ENCODE measurements at regions not wholly inside any gene's neighbourhood (a gene's known extent, or its start where the extent isn't known, plus 50 kb on each side); places are given as distances from the start of the nearest gene placed in this dataset.

GRCh38 chr2:16359961-16360360, 305.7 kb downstream of the CYRIA start:
- H3K79me2 ChIP-seq (ENCODE audit: insufficient read depth, low read length), result no peaks in the 10 kb centered on the region

GRCh38 chr2:16357188-16357587, 308.4 kb downstream of the CYRIA start:
- Histone ChIP-seq H3K4me1 (ENCODE audit: insufficient read depth, low read length, severe bottlenecking) (no peaks in the 10 kb centered on the region), H3K36me3 (ENCODE audit: insufficient read depth, low read length) (no peaks in the 10 kb centered on the region), H2AFZ (ENCODE audit: low read length) (no peak overlapping the region), H3K4me3 (ENCODE audit: low read depth, low read length, poor library complexity, severe bottlenecking) (no peak overlapping the region), H3K9me2 (ENCODE audit: low read depth, low read length) (no peaks in the 10 kb centered on the region), H3F3A (ENCODE audit: insufficient read depth, low read length) (no peaks in the 10 kb centered on the region), H3K9me3 (ENCODE audit: low read length) (no peaks in the 10 kb centered on the region), H3K79me2 (ENCODE audit: insufficient read depth, low read length) (no peaks in the 10 kb centered on the region), H3K9ac (ENCODE audit: low read length) (no peak overlapping the region), H4K20me1 (ENCODE audit: insufficient read depth, low read length) (no peaks in the 10 kb centered on the region), H3K27ac (ENCODE audit: low read depth, low read length, poor library complexity, severe bottlenecking) (no peak overlapping the region), H3K4me2 (ENCODE audit: low read length) (no peak overlapping the region), H3K27me3 (ENCODE audit: insufficient read depth, low read length) (no peaks in the 10 kb centered on the region)
- TF ChIP-seq EZH2 (IDR thresholded peaks at IDR 0.05; ENCODE audit: borderline replicate concordance, low read length) (no peak), CTCF (IDR thresholded peaks at IDR 0.05; ENCODE audit: low read length) (no peak)

More at GRCh38 chr2:16359961-16360360, 305.7 kb downstream of the CYRIA start:
- no peak overlapping the region for H3K27ac ChIP-seq (ENCODE audit: low read depth, low read length, poor library complexity, severe bottlenecking)
- no peaks in the 10 kb centered on the region for H4K20me1 ChIP-seq (ENCODE audit: insufficient read depth, low read length)
- H3K4me2 ChIP-seq (ENCODE audit: low read length), result no peak overlapping the region
- no peaks in the 10 kb centered on the region for H3K27me3 ChIP-seq (ENCODE audit: insufficient read depth, low read length)
- no peak overlapping the region for H2AFZ ChIP-seq (ENCODE audit: low read length)
- no peak overlapping the region for H3K4me3 ChIP-seq (ENCODE audit: low read depth, low read length, poor library complexity, severe bottlenecking)
- no peaks in the 10 kb centered on the region for H3K9me3 ChIP-seq (ENCODE audit: low read length)
- no peaks in the 10 kb centered on the region for H3F3A ChIP-seq (ENCODE audit: insufficient read depth, low read length)
- H3K36me3 ChIP-seq (ENCODE audit: insufficient read depth, low read length), result no peaks in the 10 kb centered on the region
- H3K9ac ChIP-seq (ENCODE audit: low read length), result no peak overlapping the region
- no peaks in the 10 kb centered on the region for H3K9me2 ChIP-seq (ENCODE audit: low read depth, low read length)
- no peaks in the 10 kb centered on the region for H3K4me1 ChIP-seq (ENCODE audit: insufficient read depth, low read length, severe bottlenecking)
- TF ChIP-seq EZH2 (IDR thresholded peaks at IDR 0.05; ENCODE audit: borderline replicate concordance, low read length), result no peak
- no peak for TF ChIP-seq CTCF (IDR thresholded peaks at IDR 0.05; ENCODE audit: low read length)

- Histone ChIP-seq H4K20me1 (ENCODE audit: insufficient read depth, low read length) (no peaks in the 10 kb centered on the region), H3K27me3 (ENCODE audit: insufficient read depth, low read length) (no peaks in the 10 kb centered on the region), H3K4me3 (ENCODE audit: low read depth, low read length, poor library complexity, severe bottlenecking) (no peak overlapping the region), H3K9me2 (ENCODE audit: low read depth, low read length) (no peaks in the 10 kb centered on the region), H2AFZ (ENCODE audit: low read length) (no peak overlapping the region), H3K9me3 (ENCODE audit: low read length) (no peaks in the 10 kb centered on the region), H3K4me2 (ENCODE audit: low read length) (no peak overlapping the region), H3K27ac (ENCODE audit: low read depth, low read length, poor library complexity, severe bottlenecking) (no peak overlapping the region), H3K36me3 (ENCODE audit: insufficient read depth, low read length) (no peaks in the 10 kb centered on the region), H3K79me2 (ENCODE audit: insufficient read depth, low read length) (no peaks in the 10 kb centered on the region), H3F3A (ENCODE audit: insufficient read depth, low read length) (no peaks in the 10 kb centered on the region), H3K4me1 (ENCODE audit: insufficient read depth, low read length, severe bottlenecking) (no peaks in the 10 kb centered on the region), H3K9ac (ENCODE audit: low read length) (no peak overlapping the region)
- TF ChIP-seq EZH2 (IDR thresholded peaks at IDR 0.05; ENCODE audit: borderline replicate concordance, low read length) (no peak), CTCF (IDR thresholded peaks at IDR 0.05; ENCODE audit: low read length) (no peak)
Observed at GRCh38 chr2:16351541-16351940, 314.1 kb downstream of the CYRIA start.
